HG02588 (cell line): ENCODE measurements at regions not wholly inside any gene's neighbourhood (a gene's known extent, or its start where the extent isn't known, plus 50 kb on each side); places are given as distances from the start of the nearest gene placed in this dataset.
"Not testable (repeated sequence)": the region's sequence is repeated elsewhere in the genome, so short reads cannot be mapped to it uniquely, and the experiment has no call there.

Experiments
- ATAC-seq: cut with Tn5 transposase; IDR thresholded peaks from one replicate; pipeline ENCODE4 v1.9.1; 2021; ENCODE audit warnings: mild to moderate bottlenecking, moderate library complexity; ENCODE audit not compliant: unreplicated experiment

GRCh38 chr7:69182596-69183467 is 415.4 kb upstream of the AUTS2 start:
- no peak for ATAC-seq

- no peak for ATAC-seq
These were observed 413.9 kb upstream of the AUTS2 start for GRCh38 chr7:69184339-69184738.

GRCh38 chr7:69185170-69185569 is 413.1 kb upstream of the AUTS2 start:
- ATAC-seq = no peak

- no peak for ATAC-seq
These were observed 411.3 kb upstream of the AUTS2 start for GRCh38 chr7:69186974-69187373.

- no peak for ATAC-seq
These were observed 410.4 kb upstream of the AUTS2 start for GRCh38 chr7:69187824-69188333.

- no peak for ATAC-seq
These were observed 408.9 kb upstream of the AUTS2 start for GRCh38 chr7:69189406-69189805.

GRCh38 chr7:69190025-69190424 is 408.2 kb upstream of the AUTS2 start:
- no peak for ATAC-seq

- ATAC-seq = no peak
These were observed 407.5 kb upstream of the AUTS2 start for GRCh38 chr7:69190763-69191162.

GRCh38 chr7:69192134-69192533 is 406.1 kb upstream of the AUTS2 start:
- ATAC-seq = no peak

- ATAC-seq = no peak
These were observed 405.2 kb upstream of the AUTS2 start for GRCh38 chr7:69193061-69193460.

- no peak for ATAC-seq
These were observed 401.7 kb upstream of the AUTS2 start for GRCh38 chr7:69196593-69196992.

GRCh38 chr7:69198250-69198649 is 400.0 kb upstream of the AUTS2 start:
- ATAC-seq = no peak

- ATAC-seq = no peak
These were observed 399.2 kb upstream of the AUTS2 start for GRCh38 chr7:69199041-69199440.

- ATAC-seq = no peak
These were observed 398.6 kb upstream of the AUTS2 start for GRCh38 chr7:69199661-69200060.

GRCh38 chr7:69203871-69204270 is 394.4 kb upstream of the AUTS2 start:
- ATAC-seq = no peak

GRCh38 chr7:69204943-69205342 is 393.3 kb upstream of the AUTS2 start:
- no peak for ATAC-seq

GRCh38 chr7:69205581-69205980 is 392.7 kb upstream of the AUTS2 start:
- ATAC-seq = no peak

- no peak for ATAC-seq
These were observed 390.0 kb upstream of the AUTS2 start for GRCh38 chr7:69208276-69208675.

GRCh38 chr7:69208848-69209247 is 389.4 kb upstream of the AUTS2 start:
- ATAC-seq = no peak

- no peak for ATAC-seq
These were observed 386.9 kb upstream of the AUTS2 start for GRCh38 chr7:69211336-69211735.

GRCh38 chr7:69211739-69212138 is 386.5 kb upstream of the AUTS2 start:
- no peak for ATAC-seq

GRCh38 chr7:69213878-69214277 is 384.4 kb upstream of the AUTS2 start:
- no peak for ATAC-seq

GRCh38 chr7:69215516-69215915 is 382.8 kb upstream of the AUTS2 start:
- ATAC-seq = not testable (repeated sequence)
